Fibroblast of skin of left biceps (primary cell): ENCODE measurements at regions not wholly inside any gene's neighbourhood (a gene's known extent, or its start where the extent isn't known, plus 50 kb on each side); places are given as distances from the start of the nearest gene placed in this dataset.
A peak's percentile ranks its signal among the peaks of the same experiment; 100 is the strongest.

Source experiments
- DNase-seq, 2 experiments: peaks; one replicate each; pipeline ENCODE4 v3.0.0-alpha.2; 2013; ENCODE audit warnings: low read depth in 2 of 2

DNA sequence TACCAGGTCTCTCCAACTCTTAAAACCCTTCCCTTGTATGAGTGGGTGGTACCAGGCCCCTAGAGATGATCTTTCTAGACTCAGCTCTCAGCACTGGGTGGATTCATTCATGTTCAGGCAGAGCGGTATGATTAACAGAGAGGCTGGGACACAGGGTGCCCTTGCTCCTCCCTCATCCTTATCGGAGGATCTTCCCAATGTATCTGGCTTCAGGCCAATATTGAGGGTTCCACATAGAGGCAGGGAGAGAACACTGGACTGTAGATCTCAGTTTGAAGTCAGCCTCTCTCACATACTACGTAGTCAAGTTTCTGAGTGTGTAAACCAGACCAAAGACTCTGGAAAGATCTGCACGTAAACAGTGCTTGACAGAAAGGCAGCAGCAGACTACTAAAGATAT lies 366.2 kb downstream of the DHX35 start:
- DNase-seq, result no peak

- no peak for DNase-seq
Measured at GRCh38 chr20:39326050-39326449, 363.9 kb downstream of the DHX35 start.

- no peak for DNase-seq
Measured at GRCh38 chr20:39318911-39319310, 356.8 kb downstream of the DHX35 start.

DNA sequence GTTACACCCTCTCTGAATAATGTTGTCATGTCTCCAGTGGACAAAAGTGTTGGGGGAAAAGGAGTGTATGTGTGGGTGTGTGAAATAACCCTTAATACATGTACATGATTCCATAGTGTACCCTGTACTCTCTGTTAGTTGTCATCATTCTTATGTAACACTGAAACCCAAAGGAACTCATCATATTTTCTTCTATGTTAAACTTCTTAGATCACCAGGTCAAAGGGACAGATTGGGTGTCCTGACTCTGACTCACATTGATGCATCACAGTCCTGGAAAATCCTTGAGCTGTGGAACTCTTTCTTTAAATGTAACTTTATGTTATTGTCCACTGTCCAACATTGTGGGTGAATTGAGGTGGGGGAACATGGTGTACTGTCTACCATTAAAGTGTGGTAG lies 350.5 kb downstream of the DHX35 start:
- DNase-seq, result no peak

GRCh38 chr20:39311851-39312506 lies 349.8 kb downstream of the DHX35 start:
- no peak for DNase-seq

- DNase-seq, result no peak
Measured at GRCh38 chr20:39310363-39310995, 348.3 kb downstream of the DHX35 start.

GRCh38 chr20:39309458-39309857 lies 347.3 kb downstream of the DHX35 start:
- no peak for DNase-seq

GRCh38 chr20:39302312-39302711 lies 340.2 kb downstream of the DHX35 start:
- DNase-seq, result no peak

GRCh38 chr20:39299783-39300182 lies 337.6 kb downstream of the DHX35 start:
- no peak for DNase-seq

GRCh38 chr20:39298571-39299506 lies 336.7 kb downstream of the DHX35 start:
- no peak for DNase-seq

DNA sequence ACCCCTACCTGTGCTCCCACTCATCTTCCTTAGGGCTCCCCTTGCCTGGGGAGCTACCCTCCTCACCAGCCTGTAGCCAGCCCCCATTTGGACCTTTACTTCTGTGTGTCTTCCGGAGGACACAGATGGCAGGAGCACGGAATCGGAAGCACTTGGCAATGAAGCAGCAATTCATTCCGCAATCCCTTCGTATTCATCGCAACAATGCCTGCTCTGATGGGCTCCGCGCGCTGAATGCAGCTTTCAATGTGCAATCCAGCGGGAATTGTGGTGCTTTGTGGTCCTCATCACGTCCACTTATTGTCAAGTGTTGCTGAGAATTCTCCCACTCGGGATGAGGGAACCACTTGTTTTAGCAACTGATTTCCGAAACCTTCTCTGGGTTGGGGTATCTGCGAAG lies 336.0 kb downstream of the DHX35 start:
- DNase-seq, result no peak

DNA sequence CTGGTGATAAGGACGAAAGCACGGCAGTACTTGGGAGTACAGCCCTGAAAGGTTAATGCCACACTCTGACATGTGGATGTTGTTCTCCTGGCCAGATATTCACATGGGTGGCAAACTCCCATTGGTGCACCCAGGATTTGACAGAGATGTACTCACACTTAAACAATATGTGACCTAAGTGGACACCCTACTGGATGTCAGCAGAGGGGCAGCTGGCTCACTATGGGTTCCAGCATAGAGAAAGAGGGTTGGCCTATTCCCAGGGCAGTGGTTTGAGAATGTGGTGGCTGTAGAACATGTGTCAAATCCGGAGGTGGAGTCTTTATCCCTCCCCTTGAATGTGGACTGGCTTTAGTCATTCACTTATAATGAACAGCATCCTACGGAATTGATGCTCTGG lies 333.2 kb downstream of the DHX35 start:
- no peak for DNase-seq

DNA sequence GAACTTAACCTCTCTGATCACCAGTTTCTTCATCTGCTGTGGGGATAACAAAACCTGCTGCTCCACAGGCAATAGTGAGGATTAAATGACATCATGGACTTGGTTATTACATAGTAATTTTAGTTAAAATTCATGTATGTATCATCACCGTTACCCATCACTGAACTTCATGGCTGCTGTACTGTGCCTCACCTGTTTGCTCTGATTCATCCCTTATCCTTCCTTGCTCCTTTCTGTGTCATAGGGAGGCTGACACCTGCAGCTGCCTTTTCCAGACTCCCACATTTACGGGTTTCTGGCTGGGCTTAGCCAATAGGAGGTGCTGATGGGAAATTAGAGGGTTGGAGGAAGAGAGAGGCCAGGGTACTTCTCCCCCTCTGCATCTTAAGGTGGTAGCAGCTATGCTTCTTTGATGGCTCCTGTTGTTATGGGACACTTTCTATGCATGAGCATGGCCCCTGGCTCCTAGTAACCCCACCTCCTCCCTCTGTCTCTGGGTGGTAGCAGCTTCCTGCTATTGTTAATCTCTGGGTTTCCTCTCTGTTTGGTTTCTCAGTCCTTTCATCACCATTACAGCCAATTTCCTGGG lies 332.1 kb downstream of the DHX35 start:
- no peak for DNase-seq

- no peak for DNase-seq
Measured at GRCh38 chr20:39292193-39292736, 330.1 kb downstream of the DHX35 start.

DNA sequence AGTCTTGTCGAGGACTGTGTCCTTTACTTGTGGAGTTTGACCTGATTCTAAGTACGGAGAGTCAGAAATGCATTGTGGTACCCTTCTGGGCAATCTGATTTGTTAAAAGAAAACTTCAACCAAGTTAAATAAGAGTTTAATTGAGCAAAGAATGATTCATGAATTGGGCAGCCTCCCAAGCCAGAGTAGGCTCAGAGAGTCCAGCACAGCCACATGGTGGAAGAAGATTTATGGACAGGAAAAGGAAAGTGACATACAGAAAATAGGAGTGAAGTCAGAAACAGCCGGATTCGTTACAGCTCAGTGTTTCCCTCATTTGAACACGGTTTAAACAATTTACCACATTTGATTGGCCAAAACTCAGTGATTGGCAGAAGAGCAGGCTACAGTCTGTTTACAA lies 329.2 kb downstream of the DHX35 start:
- peak in 1 of 2 experiments; percentile 1 for DNase-seq

GRCh38 chr20:39290575-39290974 lies 328.4 kb downstream of the DHX35 start:
- DNase-seq, result no peak

- no peak for DNase-seq
Measured at GRCh38 chr20:39289831-39290230, 327.7 kb downstream of the DHX35 start.

- DNase-seq, result no peak
Measured at GRCh38 chr20:39289316-39289715, 327.2 kb downstream of the DHX35 start.

- no peak for DNase-seq
Measured at GRCh38 chr20:39283464-39283863, 321.3 kb downstream of the DHX35 start.

- no peak for DNase-seq
Measured at GRCh38 chr20:39282619-39283092, 320.5 kb downstream of the DHX35 start.

DNA sequence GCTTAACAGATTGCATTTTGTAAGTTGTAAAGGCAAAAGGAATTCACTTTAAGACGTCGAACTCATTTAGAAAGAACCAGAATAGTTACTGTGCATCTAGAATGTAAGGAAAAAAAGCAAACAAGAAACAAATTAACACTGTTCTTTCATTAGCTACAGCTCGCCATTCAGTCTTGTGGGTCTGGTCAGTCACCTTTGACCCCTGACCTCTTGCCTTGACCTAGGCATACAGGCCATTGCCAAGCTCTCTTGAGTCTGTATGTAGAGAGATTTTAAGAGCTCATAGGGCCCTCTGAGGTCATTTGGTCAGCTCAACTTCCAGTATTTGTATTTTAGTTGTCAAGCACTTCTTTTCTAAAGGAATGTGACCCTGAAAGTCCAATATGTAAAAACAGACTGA lies 318.7 kb downstream of the DHX35 start:
- no peak for DNase-seq
